HCT116 (cell line): ENCODE measurements at regions not wholly inside any gene's neighbourhood (a gene's known extent, or its start where the extent isn't known, plus 50 kb on each side); places are given as distances from the start of the nearest gene placed in this dataset.

Source experiments
- ATAC-seq: fragments of 200-7000 bp; cut with Tn5 transposase; 2 replicates; pipeline ENCODE4 v1.9.1; 2020; ENCODE audit warnings: mild to moderate bottlenecking, moderate library complexity
- BruUV-seq: library from RNA; stranded (reverse); fragments of 400-500 nt; replicated peaks from 2 replicates; lab custom pipeline; 2021; lab: Mats Ljungman, UMichigan
- CTCF ChIA-PET: fragments of 300-600 bp; sonication (Branson Sonifier 250); formaldehyde crosslinking; loops from one replicate; lab custom pipeline; 2021; ENCODE audit warnings: antibody characterized with exemption; lab: Charles Lee
- POLR2A ChIA-PET: fragments of 300-600, 350-600 bp; sonication (Branson Sonifier 250); formaldehyde crosslinking; loops from one replicate; lab custom pipeline; 2021; ENCODE audit warnings: antibody characterized with exemption; lab: Charles Lee
- RAD21 ChIA-PET, 2 experiments: fragments of 300-600 bp; sonication (Branson Sonifier 250); formaldehyde crosslinking; loops; one replicate each; lab custom pipeline; 2023; ENCODE audit warnings: low total read pairs in 2 of 2; ENCODE audit not compliant: uncharacterized antibody in 2 of 2, unreplicated experiment in 2 of 2, low non-redundant PET in 1 of 2; lab: Charles Lee
- DNase-seq: peaks from one replicate; pipeline ENCODE4 v3.0.0-alpha.2; 2010; ENCODE audit warnings: low read depth, low spot score
- H2AFZ ChIP-seq: fragments of 200-600 bp; shearing (Covaris generic), sonication (generic); 2 replicates; pipeline ENCODE4 v1.6.1; 2017; ENCODE audit warnings: low read depth, mixed run types, mixed read lengths, antibody characterized with exemption, low read length; ENCODE audit not compliant: poor library complexity, severe bottlenecking
- H3K27ac ChIP-seq: 2 replicates; pipeline ENCODE4 v1.5.1; 2012; ENCODE audit warnings: low read depth, low read length
- H3K27me3 ChIP-seq: fragments of 200-600 bp; sonication (generic); 2 replicates; pipeline ENCODE4 v1.6.1; 2016; ENCODE audit warnings: mixed run types, low read length, mixed read lengths; ENCODE audit not compliant: insufficient read depth
- H3K36me3 ChIP-seq, 2 experiments: fragments of 200-500 bp in 1 of 2; fragments of 200-600 bp in 1 of 2; sonication (Bioruptor generic) in 1 of 2; sonication (generic) in 1 of 2; 2 replicates each; pipeline versions ENCODE4 v1.5.1 to v1.6.1; 2014 to 2016; ENCODE audit warnings: low read length in 2 of 2, inconsistent platforms in 1 of 2, mixed read lengths in 1 of 2, mixed run types in 1 of 2; ENCODE audit not compliant: insufficient read depth in 2 of 2, control insufficient read depth in 1 of 2
- H3K4me1 ChIP-seq, 2 experiments: fragments of 200-600 bp in 1 of 2; sonication (generic) in 1 of 2; 2 replicates each; pipeline versions ENCODE4 v1.5.1 to v1.6.1; 2012 to 2017; ENCODE audit warnings: low read length in 2 of 2, inconsistent platforms in 1 of 2, mild to moderate bottlenecking in 1 of 2, mixed read lengths in 1 of 2, mixed run types in 1 of 2, moderate library complexity in 1 of 2; ENCODE audit not compliant: insufficient read depth in 2 of 2, control insufficient read depth in 1 of 2
- H3K4me2 ChIP-seq: fragments of 200-600 bp; sonication (generic); 2 replicates; pipeline ENCODE4 v1.6.1; 2017; ENCODE audit warnings: mixed run types, low read length, mixed read lengths
- H3K4me3 ChIP-seq, 2 experiments: fragments of 200-600 bp in 1 of 2; sonication (generic) in 1 of 2; replicated peaks in 1 of 2; 2 replicates each; pipeline ENCODE4 v1.5.1; 2011 to 2016; ENCODE audit warnings: low read length in 2 of 2, control low read depth in 1 of 2, low read depth in 1 of 2, mild to moderate bottlenecking in 1 of 2, mixed read lengths in 1 of 2, mixed run types in 1 of 2
- H3K79me2 ChIP-seq: fragments of 200-600 bp; sonication (generic); 2 replicates; pipeline ENCODE4 v1.6.1; 2017; ENCODE audit warnings: mild to moderate bottlenecking, mixed run types, low read length, moderate library complexity, mixed read lengths; ENCODE audit not compliant: insufficient read depth
- H3K9ac ChIP-seq: fragments of 200-600 bp; sonication (generic); 2 replicates; pipeline ENCODE4 v1.6.1; 2016; ENCODE audit warnings: low read length, mixed read lengths
- H3K9me2 ChIP-seq: fragments of 200-600 bp; sonication (generic), shearing (Covaris generic); 2 replicates; pipeline ENCODE4 v1.6.1; 2017; ENCODE audit warnings: mixed run types, mild to moderate bottlenecking, moderate library complexity; ENCODE audit not compliant: insufficient read depth
- H3K9me3 ChIP-seq, 2 experiments: fragments of 200-500 bp in 1 of 2; fragments of 200-600 bp in 1 of 2; sonication (Bioruptor generic) in 1 of 2; sonication (generic) in 1 of 2; 2 replicates each; pipeline ENCODE4 v1.6.1; 2014 to 2017; ENCODE audit warnings: low read length in 2 of 2, mixed read lengths in 2 of 2, inconsistent platforms in 1 of 2, low read depth in 1 of 2, mild to moderate bottlenecking in 1 of 2, mixed run types in 1 of 2, moderate library complexity in 1 of 2; ENCODE audit not compliant: control insufficient read depth in 1 of 2, insufficient read depth in 1 of 2
- H4K20me1 ChIP-seq: fragments of 200-600 bp; sonication (generic), shearing (Covaris generic); 2 replicates; pipeline ENCODE4 v1.6.1; 2017; ENCODE audit warnings: mixed run types, mild to moderate bottlenecking, moderate library complexity; ENCODE audit not compliant: insufficient read depth
- ATF3 ChIP-seq: IDR thresholded peaks from 2 replicates; pipeline ENCODE4 v1.6.1; 2012
- CBX3 ChIP-seq: IDR thresholded peaks from 2 replicates; pipeline ENCODE4 v1.6.1; 2012; ENCODE audit warnings: low read depth
- CEBPB ChIP-seq: IDR thresholded peaks from 2 replicates; pipeline ENCODE4 v1.6.1; 2012; ENCODE audit warnings: low read depth
- CTCF ChIP-seq, 3 experiments: fragments of 200-600 bp in 1 of 3; sonication (generic) in 1 of 3; IDR thresholded peaks in 2 of 3; conservative IDR thresholded peaks in 1 of 3; 2 replicates each; pipeline ENCODE4 v1.5.1; 2012 to 2017; ENCODE audit warnings: low read depth in 2 of 3, low read length in 2 of 3, antibody characterized with exemption in 1 of 3, borderline replicate concordance in 1 of 3, control low read depth in 1 of 3, mild to moderate bottlenecking in 1 of 3, mixed read lengths in 1 of 3, mixed run types in 1 of 3, moderate library complexity in 1 of 3; ENCODE audit not compliant: insufficient read depth in 1 of 3
- EGR1 ChIP-seq: IDR thresholded peaks from 2 replicates; pipeline ENCODE4 v1.6.1; 2012; ENCODE audit warnings: low read depth
- ELF1 ChIP-seq: IDR thresholded peaks from 2 replicates; pipeline ENCODE4 v1.6.1; 2012; ENCODE audit warnings: low read depth, borderline replicate concordance
- EZH2phosphoT487 ChIP-seq: fragments of 200-600 bp; IDR thresholded peaks from 2 replicates; pipeline ENCODE4 v1.6.1; 2018; ENCODE audit warnings: antibody characterized with exemption, borderline replicate concordance
- FOSL1 ChIP-seq: IDR thresholded peaks from 2 replicates; pipeline ENCODE4 v1.6.1; 2012; ENCODE audit warnings: low read depth
- JUND ChIP-seq: IDR thresholded peaks from 2 replicates; pipeline ENCODE4 v1.6.1; 2012
- SP1 ChIP-seq: IDR thresholded peaks from 2 replicates; pipeline ENCODE4 v1.6.1; 2012; ENCODE audit warnings: low read depth
- TCF7L2 ChIP-seq: IDR thresholded peaks from 2 replicates; pipeline ENCODE4 v1.7.0; 2011; ENCODE audit warnings: borderline replicate concordance, inconsistent platforms; ENCODE audit not compliant: insufficient read depth, insufficient read length; ENCODE audit errors: extremely low read depth
- YY1 ChIP-seq: IDR thresholded peaks from 2 replicates; pipeline ENCODE4 v1.6.1; 2011; ENCODE audit warnings: low read length, low read depth, moderate library complexity, mild to moderate bottlenecking; ENCODE audit not compliant: insufficient replicate concordance; ENCODE audit errors: extremely low read depth
- ZBTB33 ChIP-seq: IDR thresholded peaks from 2 replicates; pipeline ENCODE4 v1.6.1; 2011; ENCODE audit warnings: mild to moderate bottlenecking, low read length, moderate library complexity; ENCODE audit not compliant: insufficient replicate concordance; ENCODE audit errors: extremely low read depth
- ZFX ChIP-seq: fragments of 450-650 bp; IDR thresholded peaks from 2 replicates; pipeline ENCODE4 v1.6.1; 2017
- ZNF274 ChIP-seq: fragments of 200-500 bp; sonication (Bioruptor generic); IDR thresholded peaks from 2 replicates; pipeline ENCODE4 v1.6.1; 2014; ENCODE audit warnings: mild to moderate bottlenecking, low read depth, low read length, inconsistent platforms
- intact Hi-C: fragments of 100-400 bp; cut with micrococcal nuclease; formaldehyde crosslinking; loops from 2 replicates; pipeline ENCODE4 v1.10.0; 2022

- H3K9me2 ChIP-seq, result no peaks in the 10 kb centered on the region
- peak overlapping the region; percentile 26; the same call in 1 of the 2 replicates for H3K4me2 ChIP-seq
- no peak overlapping the region for H2AFZ ChIP-seq
- intact Hi-C loops, result loop anchor here (10.0 kb wide), 1 partner anchor 566 kb away; no protein-coding TSS in a partner anchor
- ATAC-seq (peak; percentile 57), DNase-seq (peak; percentile 26)
- no peak overlapping the region for H3K27ac ChIP-seq
- TF ChIP-seq ZNF274 (no peak), CBX3 (0 out of 2 replicates have a peak, but pooled peaks have one; percentile 52), ATF3 (peak; percentile 28; the same call in 1 of the 2 replicates), TCF7L2 (peak; percentile 36), ELF1 (no peak), CEBPB (peak; percentile 75), FOSL1 (peak; percentile 79), SP1 (peak; percentile 33; the same call in 1 of the 2 replicates), JUND (peak; percentile 76), ZFX (no peak)
- H3K27me3 ChIP-seq, result no peaks in the 10 kb centered on the region
- no peaks in the 10 kb centered on the region for H4K20me1 ChIP-seq
- H3K79me2 ChIP-seq, result no peaks in the 10 kb centered on the region
- no peak overlapping the region for H3K4me3 ChIP-seq
- H3K9ac ChIP-seq, result no peak overlapping the region
- H3K4me1 ChIP-seq, result peaks cover 9 to 17% of the 10 kb centered on the region in 2 experiments; a peak in 3 of 4 replicates
- H3K9me3 ChIP-seq, result no peaks in the 10 kb centered on the region
- POLR2A ChIA-PET, result no interaction called here
- CTCF ChIA-PET, result interaction anchor here (1.0 kb wide), 1 partner anchor 15 kb away, joined by 3 read pairs; no protein-coding TSS in a partner anchor
- no TSS peak for BruUV-seq
- RAD21 ChIA-PET, result no interaction called here
- no peaks in the 10 kb centered on the region for H3K36me3 ChIP-seq
Measured at GRCh38 chr4:129358571-129358970, 262.6 kb downstream of the C4orf33 start.

- no peak overlapping the region for H3K4me2 ChIP-seq
- H3K27ac ChIP-seq, result no peak overlapping the region
- ATAC-seq (no peak), DNase-seq (no peak)
- ChIA-PET CTCF (no interaction called here), POLR2A (no interaction called here), RAD21 (no interaction called here)
- intact Hi-C loops, result loop anchor here (10.0 kb wide), 1 partner anchor 565 kb away; no protein-coding TSS in a partner anchor
- H2AFZ ChIP-seq, result no peak overlapping the region
- no peaks in the 10 kb centered on the region for H3K9me2 ChIP-seq
- H3K9ac ChIP-seq, result no peak overlapping the region
- H3K4me3 ChIP-seq, result no peak overlapping the region
- no TSS peak for BruUV-seq
- H3K36me3 ChIP-seq, result no peaks in the 10 kb centered on the region
- no peaks in the 10 kb centered on the region for H3K27me3 ChIP-seq
- H3K9me3 ChIP-seq, result no peaks in the 10 kb centered on the region
- peaks cover 9 to 17% of the 10 kb centered on the region in 2 experiments; a peak in 3 of 4 replicates for H3K4me1 ChIP-seq
- no peaks in the 10 kb centered on the region for H4K20me1 ChIP-seq
- TF ChIP-seq EZH2phosphoT487, result no peak
- no peak for TF ChIP-seq CTCF (IDR thresholded peaks at IDR 0.05 in 2 of 3, conservative IDR thresholded peaks at IDR 0.05 in 1 of 3; ENCODE audit: borderline replicate concordance in 1 of 3, insufficient read depth in 1 of 3, low read depth in 2 of 3, low read length in 2 of 3)
- no peak for TF ChIP-seq ZFX
- no peak for TF ChIP-seq ATF3
- no peak for TF ChIP-seq JUND
- TF ChIP-seq ZNF274, result no peak
- no peak for TF ChIP-seq ELF1
- no peak for TF ChIP-seq EGR1
- no peak for TF ChIP-seq ZBTB33
- no peak for TF ChIP-seq YY1
- TF ChIP-seq, all 23 proteins: peak for 0
- no peaks in the 10 kb centered on the region for H3K79me2 ChIP-seq
Measured at GRCh38 chr4:129359461-129359860, 263.5 kb downstream of the C4orf33 start.
